GM12878 (cell line): ENCODE measurements at regions not wholly inside any gene's neighbourhood (a gene's known extent, or its start where the extent isn't known, plus 50 kb on each side); places are given as distances from the start of the nearest gene placed in this dataset.

ENCODE experiments used
- EZH2 ChIP-seq: IDR thresholded peaks from 2 replicates; pipeline ENCODE4 v1.6.1; 2012; ENCODE audit warnings: low read depth, mild to moderate bottlenecking, control low read depth, inconsistent platforms, low read length, borderline replicate concordance; ENCODE audit not compliant: control insufficient read depth
- RCOR1 ChIP-seq: conservative IDR thresholded peaks from 2 replicates; pipeline ENCODE4 v1.6.1; 2012; ENCODE audit warnings: low read depth, low read length, improper control_type of control experiment
- TF ChIP-seq, protein P1 (sequence below), 3 experiments: IDR thresholded peaks in 2 of 3; conservative IDR thresholded peaks in 1 of 3; 2 replicates each; pipeline ENCODE4 v1.5.1; 2011; ENCODE audit warnings: low read depth in 3 of 3, low read length in 3 of 3, mild to moderate bottlenecking in 3 of 3, control low read depth in 2 of 3, moderate library complexity in 2 of 3, inconsistent platforms in 1 of 3, mixed read lengths in 1 of 3; ENCODE audit not compliant: control insufficient read depth in 2 of 3, insufficient read depth in 1 of 3; ENCODE audit errors: extremely low read depth in 1 of 3

DNA sequence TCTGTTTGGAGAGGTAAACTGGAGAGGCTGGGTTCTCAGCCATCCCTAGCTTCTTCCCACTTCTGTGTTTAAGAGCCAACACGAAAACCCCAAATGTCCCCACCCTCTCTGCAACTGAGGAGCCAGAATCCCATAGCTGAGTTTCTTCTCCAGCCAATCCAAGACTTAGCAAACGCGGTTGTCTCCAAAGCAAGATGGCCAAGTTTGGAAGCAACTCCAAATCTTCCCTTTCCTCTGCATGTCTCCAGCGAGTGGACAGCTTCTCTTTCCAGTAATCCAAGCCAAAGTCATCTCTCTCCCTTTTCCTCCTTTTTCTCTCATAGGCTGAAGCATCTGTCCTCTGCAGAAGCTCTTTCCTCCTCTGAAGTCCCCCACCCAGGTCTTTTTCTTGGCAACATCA is 539.2 kb downstream of the MIAT start:
- TF ChIP-seq, protein P1, sequence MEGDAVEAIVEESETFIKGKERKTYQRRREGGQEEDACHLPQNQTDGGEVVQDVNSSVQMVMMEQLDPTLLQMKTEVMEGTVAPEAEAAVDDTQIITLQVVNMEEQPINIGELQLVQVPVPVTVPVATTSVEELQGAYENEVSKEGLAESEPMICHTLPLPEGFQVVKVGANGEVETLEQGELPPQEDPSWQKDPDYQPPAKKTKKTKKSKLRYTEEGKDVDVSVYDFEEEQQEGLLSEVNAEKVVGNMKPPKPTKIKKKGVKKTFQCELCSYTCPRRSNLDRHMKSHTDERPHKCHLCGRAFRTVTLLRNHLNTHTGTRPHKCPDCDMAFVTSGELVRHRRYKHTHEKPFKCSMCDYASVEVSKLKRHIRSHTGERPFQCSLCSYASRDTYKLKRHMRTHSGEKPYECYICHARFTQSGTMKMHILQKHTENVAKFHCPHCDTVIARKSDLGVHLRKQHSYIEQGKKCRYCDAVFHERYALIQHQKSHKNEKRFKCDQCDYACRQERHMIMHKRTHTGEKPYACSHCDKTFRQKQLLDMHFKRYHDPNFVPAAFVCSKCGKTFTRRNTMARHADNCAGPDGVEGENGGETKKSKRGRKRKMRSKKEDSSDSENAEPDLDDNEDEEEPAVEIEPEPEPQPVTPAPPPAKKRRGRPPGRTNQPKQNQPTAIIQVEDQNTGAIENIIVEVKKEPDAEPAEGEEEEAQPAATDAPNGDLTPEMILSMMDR (IDR thresholded peaks at IDR 0.05 in 2 of 3, conservative IDR thresholded peaks at IDR 0.05 in 1 of 3; ENCODE audit: control insufficient read depth in 2 of 3, extremely low read depth in 1 of 3, insufficient read depth in 1 of 3, low read depth in 3 of 3, low read length in 3 of 3) = no peak
- no peak for TF ChIP-seq RCOR1
- no peak for TF ChIP-seq EZH2
